ENCODE measurements at regions not wholly inside any gene's neighbourhood (a gene's known extent, or its start where the extent isn't known, plus 50 kb on each side); places are given as distances from the start of the nearest gene placed in this dataset.
"Not testable (repeated sequence)": the region's sequence is repeated elsewhere in the genome, so short reads cannot be mapped to it uniquely, and the experiment has no call there.

DNA sequence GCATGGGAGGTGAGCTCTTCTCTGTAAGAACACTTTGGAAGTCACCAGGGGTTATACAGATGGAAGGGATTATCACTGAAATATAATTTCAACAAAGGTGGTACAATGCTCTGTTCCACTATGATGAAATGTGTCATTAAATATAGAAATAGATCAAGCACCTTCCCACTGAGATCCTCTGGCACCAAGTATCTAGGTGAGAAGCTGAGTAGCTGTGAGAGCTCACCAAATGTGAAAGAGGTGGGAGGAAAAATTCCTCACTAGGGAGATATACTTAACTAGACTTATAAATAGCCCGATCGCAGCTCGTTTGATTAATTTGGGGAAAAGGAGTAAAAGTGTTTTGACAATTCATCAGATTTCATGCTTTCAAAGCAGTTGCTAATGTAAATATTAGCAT is 247.6 kb downstream of the SMAD2 start:
- DNase-seq (ENCODE audit: extremely low read depth in 1 of 2, low read depth in 1 of 2) = no peak

DNA sequence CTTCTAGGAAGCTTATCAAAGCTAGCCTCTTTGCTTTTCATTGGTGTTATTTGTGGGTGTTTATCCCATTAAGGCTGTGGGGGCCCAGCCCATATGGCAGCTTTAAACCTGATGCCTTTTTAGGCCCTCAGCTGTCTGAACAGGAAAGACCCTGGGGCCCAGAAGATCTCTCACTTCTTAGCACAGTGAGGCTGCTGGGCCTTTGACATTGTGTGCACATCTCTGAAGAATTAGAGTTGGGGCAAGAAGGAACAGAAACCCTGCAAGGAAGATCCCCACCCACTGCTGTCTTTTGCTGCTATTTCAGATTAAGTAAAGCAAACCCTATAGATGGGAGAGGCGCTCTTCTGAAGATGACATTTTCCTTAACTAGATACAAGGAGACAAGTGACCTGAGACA is 250.0 kb downstream of the SMAD2 start:
- no peak for DNase-seq (ENCODE audit: extremely low read depth in 1 of 2, low read depth in 1 of 2)

DNA sequence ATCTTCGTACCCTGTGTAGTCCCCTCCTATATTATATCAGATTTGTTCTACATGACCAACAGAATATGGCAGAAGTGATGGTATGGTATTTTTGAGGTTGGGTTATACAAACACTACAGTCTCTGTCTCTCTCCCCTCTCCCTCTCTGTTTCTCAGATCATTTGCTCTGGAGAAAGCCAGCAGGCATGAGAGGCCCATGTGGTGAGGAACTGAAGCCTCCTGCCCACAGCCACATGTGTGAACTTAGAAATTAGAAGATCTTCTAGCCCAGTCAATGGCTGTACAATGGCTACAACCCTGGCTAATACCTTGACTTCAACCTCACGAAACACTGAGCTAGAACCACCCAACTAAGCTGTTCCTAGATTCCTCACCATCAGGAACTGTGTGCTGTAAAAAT is 250.6 kb downstream of the SMAD2 start:
- DNase-seq (ENCODE audit: extremely low read depth in 1 of 2, low read depth in 1 of 2) = no peak

DNA sequence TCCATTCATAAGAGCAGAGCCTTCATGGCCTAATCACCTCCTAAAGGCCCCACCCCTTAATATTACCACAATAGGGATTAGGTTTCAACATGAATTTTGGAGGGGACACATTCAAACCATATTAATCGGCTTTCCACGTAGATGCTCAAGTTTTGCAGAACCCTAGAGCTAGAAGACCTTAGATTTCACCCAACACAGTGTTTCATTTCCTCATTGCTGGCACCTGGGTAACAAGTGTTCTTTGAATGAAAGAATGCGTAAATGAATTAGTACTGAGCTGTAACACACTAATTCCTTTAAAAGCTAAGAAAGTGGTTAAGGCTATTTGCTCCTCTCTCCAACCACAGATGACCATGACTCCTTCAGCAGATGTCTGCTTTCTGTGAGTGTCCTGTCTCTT is 252.5 kb downstream of the SMAD2 start:
- DNase-seq (ENCODE audit: extremely low read depth in 1 of 2, low read depth in 1 of 2) = no peak

DNA sequence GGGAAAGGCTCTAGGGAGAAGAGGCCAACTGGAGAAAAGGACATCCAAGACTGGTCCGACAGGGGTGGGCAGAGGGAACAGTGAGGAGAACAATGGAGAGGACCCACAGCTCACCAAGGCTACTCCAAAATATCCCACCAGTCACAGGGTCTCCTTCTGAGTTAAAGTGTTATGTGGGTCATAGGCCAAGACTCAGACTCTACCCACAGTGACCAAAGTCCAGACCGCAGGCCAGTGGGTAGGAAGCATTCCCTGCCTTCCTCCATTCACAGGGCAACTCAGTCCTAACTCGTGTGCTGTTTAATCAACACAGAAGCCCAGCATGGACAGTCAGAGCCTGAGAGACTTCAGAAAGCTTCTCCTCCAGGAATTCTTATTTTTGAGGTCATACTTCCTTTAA is 260.6 kb downstream of the SMAD2 start:
- no peak for DNase-seq (ENCODE audit: extremely low read depth in 1 of 2, low read depth in 1 of 2)

DNA sequence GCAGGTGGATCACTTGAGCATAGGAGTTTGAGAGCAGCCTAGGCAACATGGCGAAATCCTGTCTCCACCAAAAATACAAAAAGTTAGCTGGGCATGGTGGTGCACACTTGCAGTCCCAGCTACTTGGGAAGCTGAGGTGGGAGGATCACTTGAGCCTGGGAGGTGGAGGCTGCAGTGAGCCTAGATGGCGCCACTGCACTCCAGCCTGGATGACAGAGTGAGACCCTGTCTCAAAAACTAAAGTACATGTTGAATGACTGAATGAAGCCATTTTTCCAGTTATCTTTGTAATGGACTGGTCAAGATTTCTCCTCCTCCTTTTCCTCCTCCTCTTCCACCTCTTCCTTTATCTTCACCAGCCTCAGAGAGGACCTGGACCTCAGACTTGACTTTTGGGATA is 272.0 kb downstream of the SMAD2 start:
- no peak for DNase-seq (ENCODE audit: extremely low read depth in 1 of 2, low read depth in 1 of 2)

DNA sequence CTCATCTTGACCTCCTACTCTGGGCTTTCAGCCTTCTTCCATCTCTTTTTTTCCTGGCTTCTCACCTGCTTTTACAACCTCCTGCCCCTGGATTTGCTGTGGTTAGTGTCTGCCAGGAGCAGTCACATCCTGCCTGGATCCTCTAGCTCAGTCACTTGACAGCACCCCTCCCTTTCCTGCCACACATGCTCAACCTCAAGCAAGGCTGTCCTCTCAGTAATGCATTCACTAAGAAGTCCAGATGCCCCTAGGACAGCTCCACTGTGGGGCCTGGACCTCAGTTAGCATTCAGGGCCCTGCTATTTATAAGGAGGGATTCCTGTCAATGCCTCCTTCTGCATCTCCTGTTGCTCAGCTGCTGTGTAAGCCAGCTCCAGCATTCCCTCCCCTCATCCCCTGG is 275.5 kb downstream of the SMAD2 start:
- no peak for DNase-seq (ENCODE audit: extremely low read depth in 1 of 2, low read depth in 1 of 2)

DNA sequence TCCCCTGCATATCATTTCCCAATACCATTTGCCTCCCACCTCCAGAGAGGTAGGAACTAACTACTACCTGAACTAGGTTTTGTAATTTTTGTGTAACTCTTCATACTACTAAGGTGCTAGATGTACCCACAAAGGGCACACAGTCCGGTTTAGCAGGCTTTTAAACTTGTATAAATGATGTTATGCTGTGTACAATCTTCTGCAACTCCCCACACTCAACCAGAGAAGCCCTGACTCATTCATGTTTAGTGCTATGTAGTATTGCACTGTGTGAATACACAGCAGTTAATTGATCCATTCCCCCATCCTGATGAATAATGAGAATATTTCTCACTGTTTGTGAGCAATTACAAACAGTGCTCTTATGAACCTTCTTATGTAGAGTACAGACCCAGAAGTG is 285.6 kb downstream of the SMAD2 start:
- DNase-seq (ENCODE audit: extremely low read depth in 1 of 2, low read depth in 1 of 2) = no peak

DNA sequence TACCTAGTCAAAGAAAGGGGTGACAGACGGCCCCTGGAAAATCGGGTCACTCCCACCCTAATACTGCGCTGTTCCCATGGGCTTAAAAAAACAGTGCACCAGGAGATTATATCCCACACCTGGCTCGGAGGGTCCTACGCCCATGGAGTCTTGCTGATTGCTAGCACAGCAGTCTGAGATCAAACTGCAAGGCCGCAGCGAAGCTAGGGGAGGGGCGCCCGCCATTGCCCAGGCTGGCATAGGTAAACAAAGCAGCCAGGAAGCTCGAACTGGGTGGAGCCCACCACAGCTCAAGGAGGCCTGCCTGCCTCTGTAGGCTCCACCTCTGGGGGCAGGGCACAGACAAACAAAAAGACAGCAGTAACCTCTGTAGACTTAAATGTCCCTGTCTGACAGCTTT is 292.9 kb downstream of the SMAD2 start:
- DNase-seq (ENCODE audit: extremely low read depth in 1 of 2, low read depth in 1 of 2) = not testable (repeated sequence)

DNA sequence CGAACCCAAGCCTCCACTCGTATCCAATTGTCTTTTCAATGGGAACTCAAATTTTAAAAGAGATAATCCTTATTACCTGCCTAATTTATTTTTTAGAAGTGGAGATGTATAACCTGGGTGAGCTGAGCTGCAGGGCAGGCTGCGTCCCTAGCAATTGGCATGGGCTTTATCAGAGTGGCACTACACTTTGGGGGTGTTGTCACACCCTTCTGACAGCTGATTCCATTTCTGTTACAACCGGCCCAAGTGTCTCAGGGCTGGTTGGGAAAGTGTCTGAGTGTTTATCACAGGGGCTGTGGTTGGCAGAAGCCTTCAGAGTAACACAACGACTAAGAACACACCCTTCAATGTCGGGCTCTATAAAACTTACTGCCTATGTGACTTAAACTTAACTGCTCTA is 295.0 kb downstream of the SMAD2 start:
- DNase-seq (ENCODE audit: extremely low read depth in 1 of 2, low read depth in 1 of 2) = no peak

DNA sequence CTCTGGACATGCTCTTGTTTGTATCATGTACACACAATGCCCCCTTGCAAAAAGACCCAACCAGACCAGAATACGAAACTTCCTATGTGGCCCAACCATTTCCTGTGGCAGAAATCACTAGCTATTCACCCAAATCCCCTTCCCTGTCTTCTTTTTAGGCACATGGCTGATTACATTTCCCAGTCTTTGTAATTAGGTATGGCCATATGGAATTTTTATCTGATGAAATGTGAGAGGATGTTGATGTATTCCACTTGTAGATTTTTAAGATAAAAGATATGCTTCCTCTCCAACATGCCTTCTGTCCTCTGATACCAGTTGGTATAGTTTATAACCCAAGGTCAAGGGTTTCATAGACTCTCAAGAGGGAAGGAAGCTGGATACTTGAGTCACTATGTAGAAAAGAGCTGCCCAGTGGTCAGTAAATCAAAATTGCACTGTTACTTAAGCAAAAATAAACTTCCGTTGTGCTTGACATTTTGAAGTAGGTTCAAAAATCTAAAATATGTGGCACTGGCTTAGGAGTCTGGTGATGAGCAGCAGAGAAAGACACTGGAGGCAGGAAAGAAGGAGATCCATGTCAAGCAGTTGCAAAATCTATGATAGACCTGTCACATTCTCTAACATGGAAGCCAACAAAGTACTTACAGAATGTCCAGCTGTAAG is 297.4 kb downstream of the SMAD2 start:
- no peak for DNase-seq (ENCODE audit: extremely low read depth in 1 of 2, low read depth in 1 of 2)

DNA sequence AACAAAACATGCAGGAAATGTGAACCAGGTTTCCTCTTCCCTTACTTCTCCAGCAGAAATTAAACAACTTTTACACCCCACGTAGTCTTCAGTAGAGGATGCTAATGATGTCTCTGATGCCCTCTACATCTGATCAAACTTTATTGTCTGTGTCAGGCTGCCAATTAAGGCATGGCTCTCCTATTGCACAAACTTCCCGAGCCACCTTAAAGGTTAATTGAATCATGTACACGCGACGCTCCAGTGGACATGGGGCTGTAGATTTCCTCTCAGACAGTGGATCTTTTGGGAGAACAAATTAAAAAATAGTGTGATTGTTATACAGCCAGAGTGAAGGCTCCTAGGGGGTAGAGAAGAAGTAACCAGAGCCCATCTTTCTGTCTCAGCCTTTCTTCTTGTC is 301.6 kb downstream of the SMAD2 start:
- DNase-seq (ENCODE audit: extremely low read depth in 1 of 2, low read depth in 1 of 2) = no peak

DNA sequence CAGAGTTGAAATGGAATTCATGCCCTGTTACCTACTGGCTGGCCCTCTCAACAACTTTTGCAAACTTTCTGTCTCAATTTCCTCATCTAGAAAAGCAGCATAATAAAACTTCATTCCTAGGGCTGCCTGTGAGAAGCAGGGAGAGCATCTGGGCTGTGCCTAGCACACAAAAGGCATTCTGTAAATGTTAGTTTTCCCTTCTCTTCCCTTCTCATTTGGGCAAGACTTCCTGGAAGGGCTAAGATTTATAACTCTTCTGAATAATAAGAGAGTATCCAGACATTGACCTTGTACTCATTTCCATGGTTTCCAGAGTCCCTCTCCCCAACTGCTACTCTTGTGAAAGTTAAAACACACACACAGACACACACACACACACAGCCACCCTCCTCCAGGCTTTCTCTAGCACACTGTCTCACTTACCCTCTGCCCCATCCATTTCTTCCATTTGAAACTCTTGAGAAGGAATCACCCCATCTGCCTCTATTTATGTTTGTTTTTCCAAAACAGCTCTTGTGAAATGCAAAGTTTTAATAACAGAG is 302.1 kb downstream of the SMAD2 start:
- DNase-seq (ENCODE audit: extremely low read depth in 1 of 2, low read depth in 1 of 2) = no peak

DNA sequence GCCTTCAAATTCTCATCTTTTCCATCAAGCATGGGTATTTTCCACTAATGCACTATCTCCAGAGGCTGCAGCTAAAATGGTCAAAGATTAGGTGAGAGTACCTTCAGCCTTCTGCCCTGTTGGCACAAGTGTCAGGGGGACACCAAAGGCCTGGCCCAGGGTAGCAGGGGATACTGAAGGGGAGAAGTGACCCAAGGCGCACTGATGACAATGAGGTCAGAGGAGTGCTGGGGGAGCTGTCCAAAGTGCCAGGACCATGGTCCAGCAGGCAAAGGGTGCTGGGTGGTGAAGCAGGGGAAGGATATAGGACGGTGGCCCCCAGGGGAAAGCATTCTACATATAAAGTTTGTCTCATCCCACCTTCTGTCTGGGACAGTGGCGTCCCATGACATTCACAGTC is 303.4 kb downstream of the SMAD2 start:
- DNase-seq (ENCODE audit: extremely low read depth in 1 of 2, low read depth in 1 of 2) = no peak

DNA sequence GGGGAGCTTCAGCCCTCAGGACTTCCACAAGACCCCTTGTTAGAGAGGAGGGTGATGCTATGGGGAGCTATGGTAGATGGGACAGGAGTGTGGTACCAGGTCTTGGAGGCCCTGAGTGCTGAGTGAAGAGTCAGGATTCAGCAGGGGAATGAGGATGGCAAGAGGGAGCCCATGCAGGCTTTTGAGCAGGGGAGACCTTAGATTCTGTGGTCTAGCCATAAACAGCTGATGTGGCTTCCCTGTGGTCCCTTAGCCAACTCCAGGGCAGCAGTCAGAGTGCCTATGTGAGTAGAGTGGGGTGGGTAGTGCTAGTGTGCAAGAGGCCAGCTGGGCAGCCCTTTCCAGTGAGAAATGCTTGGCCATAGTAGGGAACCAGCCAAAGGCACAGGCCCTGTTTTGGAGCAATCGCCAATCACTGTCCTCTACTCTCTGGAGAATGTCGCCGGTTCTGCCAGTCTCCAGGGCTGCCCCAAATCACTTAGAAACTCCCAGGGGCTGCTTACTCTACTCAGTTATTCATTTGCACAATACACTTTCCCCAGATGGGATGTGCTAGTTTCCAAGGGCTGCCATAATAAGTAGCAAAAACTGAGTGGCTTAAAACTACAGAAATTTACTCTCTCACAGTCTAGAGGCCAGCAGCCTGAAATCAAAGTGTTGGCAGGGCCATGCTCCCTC is 310.5 kb downstream of the SMAD2 start:
- no peak for DNase-seq (ENCODE audit: extremely low read depth in 1 of 2, low read depth in 1 of 2)

DNA sequence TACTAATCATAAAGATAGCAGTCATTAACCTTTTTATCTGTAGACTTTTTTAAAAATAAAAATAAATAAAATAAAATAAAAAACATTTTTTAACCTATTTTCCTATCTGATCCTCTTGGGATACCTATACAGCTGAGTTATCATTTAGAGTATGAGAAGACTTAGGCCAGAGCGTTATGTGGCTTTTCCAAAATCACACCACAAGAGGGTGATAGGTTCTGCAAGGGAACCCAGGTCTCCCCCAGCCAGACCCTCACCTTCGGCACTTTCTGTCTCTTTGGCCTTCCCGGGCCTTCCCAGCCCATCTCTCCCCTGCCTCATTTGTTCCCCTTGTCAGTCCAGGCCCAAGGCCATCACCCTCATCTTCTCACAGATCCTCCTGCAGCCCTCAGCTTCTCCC is 311.7 kb downstream of the SMAD2 start:
- no peak for DNase-seq (ENCODE audit: extremely low read depth in 1 of 2, low read depth in 1 of 2)

DNA sequence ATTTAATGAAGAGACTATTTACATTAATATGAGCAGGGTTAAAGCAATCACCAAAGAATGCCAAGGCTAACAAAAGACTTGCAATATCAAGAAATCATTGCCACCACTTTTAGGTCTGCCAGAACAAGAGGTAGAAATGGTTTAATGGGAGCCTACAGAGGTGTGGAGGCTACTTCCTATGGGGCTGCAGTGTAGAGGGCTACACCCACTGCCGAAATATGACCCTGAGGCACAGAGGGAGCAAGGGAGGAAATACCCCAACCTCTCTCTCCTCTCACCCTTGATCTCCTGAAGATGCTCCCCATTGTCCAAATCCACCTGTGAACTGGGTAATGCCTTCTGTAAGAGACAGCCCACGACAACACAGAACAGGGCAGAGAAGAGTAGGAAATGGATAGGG is 315.4 kb downstream of the SMAD2 start:
- no peak for DNase-seq (ENCODE audit: extremely low read depth in 1 of 2, low read depth in 1 of 2)

DNA sequence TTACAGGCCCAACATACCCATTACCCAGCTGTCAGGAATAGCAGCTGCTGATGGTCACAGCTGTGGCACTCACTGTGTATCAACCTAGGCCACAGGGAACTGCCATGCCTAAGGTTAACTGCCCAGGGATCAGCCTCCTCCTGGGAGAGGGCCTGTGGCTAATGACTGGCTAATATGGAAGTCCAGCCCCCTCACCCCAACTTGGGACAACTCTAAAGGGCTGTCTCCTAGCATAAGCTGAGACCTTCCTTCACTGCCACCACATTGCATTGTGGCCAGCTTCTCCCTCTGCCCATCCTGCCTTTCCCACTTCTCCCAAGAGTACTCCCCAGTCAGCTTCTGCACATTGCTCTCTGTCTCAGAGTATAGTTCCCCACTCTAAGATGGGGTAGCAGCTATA is 316.5 kb downstream of the SMAD2 start:
- DNase-seq (ENCODE audit: extremely low read depth in 1 of 2, low read depth in 1 of 2) = no peak

DNA sequence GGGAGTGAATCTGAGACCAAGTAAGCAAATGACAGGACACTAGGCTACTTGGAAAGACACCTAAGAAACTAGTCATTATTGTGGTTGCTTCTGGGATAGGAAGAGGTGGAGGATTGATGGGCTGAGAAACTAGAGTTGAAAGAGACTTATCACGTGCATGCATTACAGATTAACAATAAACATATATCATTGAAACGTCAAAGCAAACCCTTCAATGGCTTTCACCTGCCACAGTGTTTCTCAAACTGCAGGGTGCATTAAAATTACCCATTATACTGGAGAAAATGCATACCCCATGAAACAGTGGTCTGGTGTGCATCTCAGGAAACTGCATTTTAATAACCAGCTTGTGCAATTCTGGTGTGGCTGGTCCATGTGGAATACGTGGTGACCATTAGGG is 318.8 kb downstream of the SMAD2 start:
- DNase-seq (ENCODE audit: extremely low read depth in 1 of 2, low read depth in 1 of 2) = no peak

DNA sequence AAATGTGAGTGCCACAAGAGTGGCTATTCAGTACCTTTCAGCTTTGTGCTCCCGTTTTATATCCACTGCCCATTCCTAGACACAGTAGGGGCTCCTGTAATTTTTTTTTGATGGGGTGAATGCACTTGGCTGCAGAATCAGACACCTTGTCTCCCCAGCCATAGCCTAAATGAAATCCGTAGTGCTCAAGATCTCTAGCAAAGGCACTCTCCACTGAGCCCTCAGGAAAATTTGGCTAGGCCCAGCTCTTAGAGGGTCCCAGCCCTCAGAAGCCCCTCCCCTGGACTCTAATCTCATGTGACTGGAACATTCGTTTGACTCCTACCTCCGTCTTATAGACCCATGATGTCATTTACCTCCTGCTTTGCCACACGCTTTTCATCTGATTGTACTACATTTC is 323.9 kb downstream of the SMAD2 start:
- no peak for DNase-seq (ENCODE audit: extremely low read depth in 1 of 2, low read depth in 1 of 2)

DNA sequence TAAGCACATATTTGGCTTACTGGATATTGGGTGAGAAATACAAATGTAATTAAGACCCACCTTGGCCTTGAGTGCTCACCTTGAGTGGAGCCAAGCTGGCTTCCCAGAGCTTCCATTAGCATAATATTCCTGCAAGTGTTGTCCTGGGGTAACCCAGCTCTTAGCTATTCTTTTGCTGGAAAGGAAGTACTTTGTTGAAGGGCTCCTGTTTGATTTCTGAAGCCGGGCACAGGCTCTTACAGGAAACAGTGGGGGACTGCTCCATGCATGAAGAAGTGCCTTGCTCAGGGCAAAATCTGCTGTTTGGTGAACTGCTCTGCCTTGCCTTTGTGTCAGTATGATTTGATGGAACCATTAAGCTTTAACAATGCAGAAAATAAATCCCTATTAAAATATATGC is 325.4 kb downstream of the SMAD2 start:
- DNase-seq (ENCODE audit: extremely low read depth in 1 of 2, low read depth in 1 of 2) = no peak

DNA sequence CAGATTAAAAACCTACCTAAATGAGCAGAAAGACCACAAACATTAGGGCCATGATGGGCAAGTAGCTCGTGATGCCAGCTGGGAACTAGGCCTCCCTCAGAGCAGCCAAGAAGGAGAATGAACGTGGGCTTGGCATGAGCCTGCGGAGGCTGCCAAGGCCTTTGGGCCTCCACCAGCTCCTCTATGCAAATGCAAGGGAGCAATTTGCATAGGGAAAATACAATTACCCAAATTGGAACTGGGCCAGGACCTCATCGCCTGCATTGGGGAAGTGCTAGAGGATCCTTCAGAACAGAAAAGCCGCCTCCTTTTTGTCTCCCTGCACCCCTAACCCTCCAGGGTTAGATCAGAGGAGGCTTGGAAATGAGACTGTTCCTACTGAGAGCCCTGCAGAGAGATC is 326.4 kb downstream of the SMAD2 start:
- DNase-seq (ENCODE audit: extremely low read depth in 1 of 2, low read depth in 1 of 2) = no peak

DNA sequence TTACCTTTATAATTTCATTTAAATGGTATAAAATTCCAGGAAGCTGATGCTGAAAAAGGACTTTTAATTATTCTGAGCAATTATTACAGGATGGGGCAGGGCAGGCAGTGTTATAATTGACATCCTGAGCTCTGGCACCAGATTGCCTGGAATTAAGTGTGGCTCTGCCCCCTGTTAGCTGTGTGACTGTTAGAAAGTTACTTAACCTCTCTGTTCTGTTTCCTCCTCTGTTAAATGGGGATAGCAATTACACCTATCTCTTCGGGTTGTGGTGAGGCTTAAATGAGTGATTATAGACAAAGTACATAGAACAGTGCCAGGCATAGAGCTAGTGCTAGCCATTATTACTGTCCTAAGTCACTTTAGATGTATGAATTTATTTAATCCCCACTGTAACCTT is 327.3 kb downstream of the SMAD2 start:
- no peak for DNase-seq (ENCODE audit: extremely low read depth in 1 of 2, low read depth in 1 of 2)

All from activated CD8-positive, alpha-beta memory T cell treated with anti-CD3 and anti-CD28 coated beads for 1 hour (primary cell).